HG03103 (cell line): ENCODE measurements at regions not wholly inside any gene's neighbourhood (a gene's known extent, or its start where the extent isn't known, plus 50 kb on each side); places are given as distances from the start of the nearest gene placed in this dataset.

Experiments
- ATAC-seq: cut with Tn5 transposase; IDR thresholded peaks from one replicate; pipeline ENCODE4 v1.9.1; 2021; ENCODE audit warnings: low read depth; ENCODE audit not compliant: unreplicated experiment

DNA sequence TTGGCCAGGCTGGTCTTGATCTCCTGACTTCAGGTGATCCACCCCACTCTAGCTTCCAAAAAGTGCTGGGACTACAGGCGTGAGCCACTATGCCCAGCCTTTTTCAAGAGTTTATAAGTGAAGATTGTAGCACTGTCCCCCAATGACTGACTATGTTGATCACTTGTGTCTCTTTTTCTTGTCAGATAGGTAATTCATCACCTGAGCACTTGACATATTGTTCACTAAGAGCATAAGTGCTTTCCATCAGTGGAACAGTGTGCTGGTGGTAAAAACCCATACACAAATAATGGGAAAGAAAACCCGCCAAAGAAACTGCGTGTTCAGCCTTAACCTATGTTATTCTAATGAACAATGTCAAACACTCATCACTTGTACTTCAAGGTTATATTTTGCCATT lies 414.4 kb upstream of the CDH7 start:
- no peak for ATAC-seq

DNA sequence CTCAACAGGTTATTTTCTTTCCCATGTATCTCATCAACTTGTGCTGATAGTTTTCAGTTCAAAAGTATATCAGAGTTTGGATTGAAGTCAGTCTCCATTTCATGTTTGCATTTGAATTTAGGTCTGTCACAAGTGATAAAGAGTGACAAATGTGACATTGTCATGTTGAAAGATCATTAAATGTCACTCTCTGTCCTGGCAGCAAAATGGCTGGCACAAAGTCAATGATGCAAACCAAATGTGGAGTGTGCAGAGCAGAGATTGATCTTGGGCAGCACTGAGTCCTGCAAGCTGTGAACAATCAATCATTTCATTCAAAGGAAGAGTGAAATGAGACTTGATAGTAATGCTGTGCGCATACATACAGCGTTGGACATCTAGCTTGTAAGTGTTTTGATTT lies 421.8 kb upstream of the CDH7 start:
- no peak for ATAC-seq

- ATAC-seq: no peak
These were observed 424.0 kb upstream of the CDH7 start for GRCh38 chr18:65326805-65327204.

- no peak for ATAC-seq
These were observed 427.9 kb upstream of the CDH7 start for GRCh38 chr18:65322895-65323294.

DNA sequence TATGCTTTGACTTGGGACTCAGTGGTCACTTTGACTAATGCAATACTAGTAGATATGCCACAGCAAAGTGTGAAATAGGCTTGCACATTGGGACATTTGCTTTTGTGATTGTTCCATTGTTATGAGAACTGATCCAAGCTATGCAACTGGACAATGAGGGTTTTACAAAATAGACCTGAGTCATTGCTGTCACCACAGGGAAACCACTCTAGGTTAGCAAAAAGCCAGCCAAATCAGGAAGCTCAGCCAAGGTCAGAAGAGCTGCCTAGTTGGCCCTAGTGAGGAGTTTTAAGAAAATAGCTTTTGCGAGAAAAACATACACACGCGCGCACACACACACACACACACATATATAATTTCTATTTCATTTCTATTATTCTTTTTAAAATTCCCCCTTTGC lies 452.4 kb upstream of the CDH7 start:
- ATAC-seq: no peak

- no peak for ATAC-seq
These were observed 461.9 kb upstream of the CDH7 start for GRCh38 chr18:65288908-65289307.

GRCh38 chr18:65287652-65288051 lies 463.2 kb upstream of the CDH7 start:
- ATAC-seq: no peak

GRCh38 chr18:65282096-65282495 lies 468.7 kb upstream of the CDH7 start:
- ATAC-seq: no peak

DNA sequence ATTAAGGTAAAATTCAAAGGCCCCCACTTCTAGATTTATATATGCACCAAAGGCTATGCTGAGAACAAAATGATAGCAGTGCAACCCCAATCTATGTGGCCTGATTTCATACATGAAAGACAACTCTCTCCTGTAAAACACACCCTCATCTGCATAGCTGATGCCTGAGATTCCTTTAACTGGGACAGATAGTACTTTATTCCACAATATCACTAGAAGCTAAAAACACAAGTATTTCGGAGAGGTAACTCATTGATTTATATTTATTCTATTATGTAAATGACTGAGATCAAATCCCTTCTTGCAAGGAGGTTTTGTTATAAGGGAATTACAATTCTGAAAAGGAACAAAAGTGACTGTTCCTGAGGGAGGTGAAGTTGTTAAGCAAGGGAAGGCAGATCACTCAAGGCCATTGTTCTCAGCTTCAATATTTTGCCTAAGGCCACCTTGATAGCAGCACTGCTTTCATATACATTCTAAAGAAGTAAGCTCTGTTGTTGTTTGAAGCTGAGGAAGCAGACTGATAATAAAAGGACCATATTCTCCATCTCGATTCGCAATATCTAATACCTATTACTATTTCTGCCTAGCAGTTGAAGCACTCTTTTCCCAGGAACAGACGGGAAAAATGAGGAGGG lies 471.0 kb upstream of the CDH7 start:
- ATAC-seq: no peak

DNA sequence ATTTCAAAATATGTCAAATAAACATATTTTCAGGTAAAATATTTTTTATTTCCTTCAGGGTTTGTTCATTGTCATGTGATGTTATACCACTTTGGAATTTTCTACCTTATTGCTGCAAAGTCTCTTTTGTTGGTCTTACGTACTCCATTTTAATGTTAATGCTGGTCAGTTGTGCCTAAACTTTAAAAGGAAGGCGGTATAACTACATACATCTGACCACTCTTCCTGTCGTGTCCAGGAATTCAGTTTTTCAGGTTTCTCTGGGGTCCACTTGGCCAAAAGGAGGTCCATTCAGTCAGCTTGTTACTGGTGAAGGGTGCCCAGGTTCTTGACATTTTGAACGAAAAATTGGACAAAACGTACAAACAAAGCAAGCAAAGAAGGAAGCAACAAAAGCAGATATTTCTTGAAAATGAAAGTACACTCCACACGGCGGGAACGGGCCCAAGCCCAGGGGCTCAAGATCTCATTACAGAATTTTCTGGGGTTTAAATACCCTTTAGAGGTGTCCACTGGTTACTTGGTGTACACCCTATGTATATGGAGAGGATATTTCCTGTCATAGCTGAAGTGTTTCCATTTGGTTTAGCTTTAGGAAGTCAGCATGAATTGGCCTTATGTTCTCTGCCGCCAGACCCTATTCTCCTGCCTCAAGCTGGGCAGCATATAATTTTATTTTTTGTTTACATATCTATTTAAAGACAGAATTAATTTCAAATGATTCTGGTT lies 471.7 kb upstream of the CDH7 start:
- ATAC-seq: no peak

GRCh38 chr18:65269375-65269774 lies 481.4 kb upstream of the CDH7 start:
- no peak for ATAC-seq

DNA sequence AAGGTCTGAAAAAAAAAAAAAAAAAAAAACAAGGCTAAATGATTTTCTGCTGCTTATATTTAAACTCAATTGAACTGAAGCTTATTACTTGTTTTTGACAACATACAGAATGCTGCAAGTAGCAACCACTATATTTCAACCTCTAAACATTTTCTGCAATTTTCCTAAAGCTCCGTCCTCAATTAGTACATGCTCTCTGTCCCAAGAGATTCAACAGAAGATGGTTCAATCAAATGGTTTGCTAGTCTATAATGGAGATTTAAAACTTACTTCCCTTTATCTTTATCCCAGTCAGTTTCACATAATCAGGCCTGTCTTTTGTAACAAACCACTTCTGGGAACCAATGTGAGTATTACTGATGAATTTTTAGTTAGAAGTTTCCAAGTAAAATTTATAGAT lies 485.1 kb upstream of the CDH7 start:
- ATAC-seq: no peak

- ATAC-seq: no peak
These were observed 490.8 kb upstream of the CDH7 start for GRCh38 chr18:65260030-65260429.

DNA sequence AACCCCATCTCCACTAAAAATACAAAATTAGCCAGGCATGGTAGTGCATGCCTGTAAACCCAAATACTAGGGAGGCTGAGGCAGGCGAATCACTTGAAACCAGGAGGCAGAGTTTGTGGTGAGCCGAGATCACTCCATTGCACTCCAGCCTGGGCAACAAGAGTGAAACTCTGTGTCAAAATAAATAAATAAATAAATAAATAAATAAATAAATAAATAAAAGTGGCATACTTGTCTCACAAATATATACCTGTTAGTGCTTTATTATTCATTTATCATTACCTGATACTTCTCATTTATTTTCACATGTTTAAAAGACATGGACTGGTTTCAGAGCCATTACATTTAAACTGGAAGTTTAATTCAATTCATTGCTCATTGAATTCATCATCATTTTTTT lies 491.4 kb upstream of the CDH7 start:
- ATAC-seq: no peak

- no peak for ATAC-seq
These were observed 493.7 kb upstream of the CDH7 start for GRCh38 chr18:65257149-65257548.

- no peak for ATAC-seq
These were observed 495.4 kb upstream of the CDH7 start for GRCh38 chr18:65255417-65255816.

GRCh38 chr18:65239787-65240186 lies 511.0 kb upstream of the CDH7 start:
- ATAC-seq: no peak

DNA sequence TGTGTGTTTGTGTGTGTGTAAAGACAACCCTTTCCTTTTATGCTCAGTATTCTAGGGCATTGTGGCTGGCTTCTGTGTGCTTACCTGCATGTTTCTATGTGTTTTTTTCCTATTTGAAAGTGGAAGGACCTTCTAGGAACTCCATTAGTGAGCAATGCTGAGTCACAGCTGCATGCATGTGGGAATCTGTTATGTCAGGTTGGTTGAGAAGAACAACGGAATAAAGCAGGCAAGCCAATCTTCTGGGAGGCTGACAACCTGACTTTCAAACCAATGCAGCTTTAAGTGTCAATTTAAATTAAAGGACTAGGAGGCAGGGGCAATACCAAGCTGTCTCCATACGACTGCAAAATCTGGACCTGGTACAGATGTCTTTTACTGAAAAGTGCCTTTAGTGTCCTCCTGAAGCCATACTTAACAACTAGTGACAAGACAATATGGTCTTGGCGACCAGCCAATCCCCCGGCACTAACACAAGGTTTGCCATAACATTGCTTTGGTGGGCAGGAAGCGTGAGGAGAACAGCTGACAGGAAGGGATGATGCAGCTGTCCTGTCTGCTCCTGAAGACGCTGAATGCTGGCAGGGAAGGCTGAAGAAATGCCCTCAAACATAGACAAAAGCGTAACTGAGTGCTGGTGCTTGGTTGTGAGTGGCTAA lies 514.7 kb upstream of the CDH7 start:
- ATAC-seq: no peak

DNA sequence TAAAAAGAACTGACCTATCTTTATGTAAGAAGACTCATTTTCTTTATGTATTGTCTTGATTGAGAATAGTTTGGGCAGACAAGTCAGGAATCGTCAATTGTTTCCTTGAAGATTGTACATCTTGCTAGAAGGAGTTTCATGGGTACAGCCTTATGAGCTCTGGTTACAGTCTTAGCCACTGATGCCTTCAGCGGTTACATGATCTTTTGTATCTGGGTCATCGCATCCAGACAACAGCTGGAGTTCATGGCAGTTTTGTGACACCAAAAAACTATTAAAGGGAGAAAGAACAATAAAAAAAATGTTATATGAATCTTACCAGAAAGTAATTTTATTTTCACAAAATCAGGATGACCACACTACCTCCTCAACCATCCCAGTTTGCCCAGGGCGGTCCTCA lies 520.5 kb upstream of the CDH7 start:
- ATAC-seq: no peak

- no peak for ATAC-seq
These were observed 522.8 kb upstream of the CDH7 start for GRCh38 chr18:65227970-65228369.

DNA sequence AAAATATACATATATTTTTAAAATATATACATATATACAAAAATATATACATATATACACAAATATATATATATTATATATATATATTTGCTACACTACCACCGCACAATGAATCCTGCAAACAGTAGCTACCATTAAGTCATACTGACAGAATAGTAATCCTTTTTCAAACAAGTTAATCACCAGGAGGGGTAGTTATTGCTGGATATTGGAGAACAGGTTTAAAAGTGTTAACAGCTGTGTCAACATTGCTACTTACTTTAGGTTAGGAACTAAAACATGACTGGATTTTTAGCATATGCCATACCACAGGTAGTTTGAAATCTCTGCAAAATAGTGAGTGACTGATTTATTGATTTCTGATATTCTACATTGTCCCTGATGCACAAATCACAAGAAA lies 529.1 kb upstream of the CDH7 start:
- no peak for ATAC-seq

GRCh38 chr18:65221115-65221514 lies 529.7 kb upstream of the CDH7 start:
- ATAC-seq: no peak
